ENCODE measurements at regions not wholly inside any gene's neighbourhood (a gene's known extent, or its start where the extent isn't known, plus 50 kb on each side); places are given as distances from the start of the nearest gene placed in this dataset.
"Not testable (repeated sequence)": the region's sequence is repeated elsewhere in the genome, so short reads cannot be mapped to it uniquely, and the experiment has no call there.

- DNase-seq: no peak
Measured at GRCh38 chr4:23068287-23068686, 375.6 kb downstream of the GBA3 start.

DNA sequence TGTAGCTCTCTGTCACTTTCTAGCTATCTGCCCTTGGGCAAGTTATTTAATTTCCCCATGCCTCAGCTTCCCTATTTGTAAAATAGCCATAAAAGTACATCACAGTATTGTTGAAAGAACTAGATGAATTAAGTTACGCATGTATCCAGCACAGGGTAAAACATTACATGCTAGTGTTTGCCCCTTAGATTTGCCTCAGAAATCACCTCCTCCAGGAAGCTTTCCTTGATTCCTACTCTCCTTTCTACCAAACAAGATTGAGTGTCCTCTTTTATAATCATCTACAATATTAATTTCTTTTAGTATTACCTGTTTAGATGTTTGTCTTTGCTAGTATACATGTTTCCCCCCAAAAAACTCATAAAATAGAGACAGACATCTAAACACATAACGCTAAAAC lies 369.5 kb downstream of the GBA3 start:
- no peak for DNase-seq

DNA sequence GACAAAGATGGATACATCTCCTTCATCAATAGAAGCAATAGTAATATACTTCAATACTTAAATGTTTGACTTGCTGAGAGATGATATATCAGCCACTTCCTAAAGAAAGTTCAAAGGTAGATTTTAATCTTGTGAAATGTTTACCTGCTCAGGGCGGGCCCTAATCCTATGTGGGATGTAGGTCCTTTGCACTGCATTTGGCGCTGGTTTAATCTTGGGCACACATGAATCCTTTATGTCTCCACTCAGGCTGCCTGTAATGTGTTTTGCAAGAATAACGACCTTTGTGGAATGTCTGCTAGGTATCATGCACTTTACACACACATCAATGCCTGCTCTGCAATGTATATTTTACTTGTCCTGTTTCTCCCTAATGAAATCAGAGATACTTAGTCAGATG lies 368.7 kb downstream of the GBA3 start:
- no peak for DNase-seq

DNA sequence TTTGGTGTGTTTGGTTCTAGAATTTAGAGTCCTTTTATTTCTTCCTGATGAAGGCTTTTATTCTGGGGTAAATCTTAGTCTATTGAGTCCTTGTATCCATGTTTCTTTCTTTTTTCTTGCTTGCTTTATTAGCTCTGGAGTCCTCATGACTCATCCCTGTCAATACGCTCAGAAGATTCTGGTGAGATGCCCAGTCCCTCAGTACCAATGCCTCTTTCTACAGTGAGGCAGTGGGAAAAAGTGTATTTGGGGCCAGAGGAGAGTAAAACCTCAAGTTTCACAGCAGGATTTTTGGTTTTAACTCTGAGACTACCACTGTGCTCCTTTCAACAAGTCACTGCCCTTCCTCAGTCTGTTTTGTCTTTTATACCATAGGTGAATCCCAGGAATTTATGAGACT lies 368.0 kb downstream of the GBA3 start:
- DNase-seq: no peak

GRCh38 chr4:23058165-23058776 lies 365.5 kb downstream of the GBA3 start:
- DNase-seq: no peak

DNA sequence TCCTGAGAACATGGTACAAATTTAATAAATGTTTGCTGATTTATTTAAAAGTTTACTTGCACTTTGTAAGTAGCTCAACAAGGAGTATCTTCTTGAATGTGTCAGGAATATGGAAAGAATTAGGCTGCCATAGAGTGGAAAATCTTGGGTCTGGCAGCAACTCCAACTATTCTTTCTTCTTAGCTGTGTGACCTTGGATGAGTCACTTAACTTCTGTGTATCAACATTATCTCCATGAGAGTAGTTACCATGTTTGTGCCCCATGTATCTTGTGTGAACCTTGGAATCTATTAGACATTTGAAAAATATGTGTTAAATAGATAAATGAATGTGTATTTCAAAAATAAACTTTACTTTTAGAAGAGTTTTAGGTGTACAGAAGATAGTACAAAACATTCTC lies 348.8 kb downstream of the GBA3 start:
- DNase-seq: no peak

DNA sequence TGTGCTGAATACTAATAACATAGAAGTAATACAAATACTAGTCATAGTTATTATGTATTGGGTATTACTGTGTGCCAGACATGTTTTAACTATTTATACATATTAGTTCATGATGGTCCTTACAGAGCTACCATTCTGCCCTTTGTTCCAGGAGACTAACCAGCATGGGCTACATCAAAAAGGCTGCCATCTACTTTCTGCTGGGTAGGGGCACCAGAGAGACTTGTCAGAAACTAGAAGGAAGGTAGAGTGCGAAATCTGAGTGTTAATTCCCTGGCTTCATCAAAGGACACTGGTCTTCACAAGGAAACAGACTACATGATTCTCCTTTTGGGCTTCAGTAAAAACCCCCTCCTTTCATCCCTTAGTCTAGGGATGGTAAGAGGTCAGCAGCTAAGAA lies 347.8 kb downstream of the GBA3 start:
- DNase-seq: no peak

DNA sequence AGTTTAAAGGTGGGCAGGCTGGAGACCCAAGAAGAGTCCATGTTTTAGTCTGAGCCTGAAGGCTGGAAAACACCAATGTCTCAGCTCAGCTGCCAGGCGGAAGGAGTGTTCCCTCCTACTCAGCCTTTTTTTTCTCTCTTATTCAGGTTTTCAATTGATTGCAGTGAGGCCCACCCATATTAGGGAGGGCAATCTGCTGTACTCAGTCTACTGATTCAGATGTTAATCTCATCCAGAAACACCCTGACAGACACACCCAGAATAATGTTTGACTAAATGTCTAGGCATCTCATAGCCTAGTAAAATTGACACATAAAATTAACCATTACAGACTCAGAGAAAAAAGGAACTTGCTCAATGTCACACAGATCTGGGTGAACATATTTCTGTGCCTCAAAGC lies 347.1 kb downstream of the GBA3 start:
- DNase-seq: no peak

DNA sequence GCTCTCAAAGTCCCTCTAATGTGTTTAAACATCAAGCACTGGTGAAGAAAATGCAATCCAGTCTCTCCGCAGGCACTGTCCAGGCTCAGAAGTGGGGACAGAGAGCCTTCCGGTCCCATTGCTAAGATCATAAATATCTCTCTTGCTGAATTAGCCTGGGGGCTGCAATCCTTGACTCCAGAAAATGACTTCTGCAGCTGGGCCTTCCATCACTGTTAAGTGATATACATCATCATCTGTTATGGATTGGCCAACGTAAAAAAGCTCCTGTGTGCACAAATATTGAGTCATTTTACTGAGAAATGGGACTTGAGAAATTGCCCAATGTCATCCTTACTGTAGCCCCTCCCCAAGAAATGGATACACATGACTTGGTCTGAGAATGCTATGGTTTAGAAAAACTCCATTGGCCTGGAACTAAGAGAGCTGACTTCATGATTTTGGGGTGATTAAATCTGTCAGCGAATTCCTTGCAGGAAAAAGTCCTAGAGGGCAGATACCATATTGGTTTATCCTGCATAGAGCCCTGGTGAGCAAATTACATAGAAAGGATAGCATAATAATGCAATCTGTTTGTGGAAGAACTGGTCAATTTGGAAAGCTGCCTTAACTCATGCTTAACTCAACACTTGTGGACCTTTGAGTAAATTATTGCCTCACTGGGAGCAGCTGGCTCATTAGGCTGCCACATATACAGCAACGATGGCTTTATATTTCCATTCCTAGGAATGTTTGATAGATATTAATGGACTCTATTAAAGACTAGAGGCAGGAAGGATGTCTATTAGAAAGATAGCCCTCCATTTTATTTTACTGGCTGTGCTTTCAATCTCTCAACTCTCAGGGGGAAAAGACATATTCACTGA lies 346.1 kb downstream of the GBA3 start:
- DNase-seq: no peak

DNA sequence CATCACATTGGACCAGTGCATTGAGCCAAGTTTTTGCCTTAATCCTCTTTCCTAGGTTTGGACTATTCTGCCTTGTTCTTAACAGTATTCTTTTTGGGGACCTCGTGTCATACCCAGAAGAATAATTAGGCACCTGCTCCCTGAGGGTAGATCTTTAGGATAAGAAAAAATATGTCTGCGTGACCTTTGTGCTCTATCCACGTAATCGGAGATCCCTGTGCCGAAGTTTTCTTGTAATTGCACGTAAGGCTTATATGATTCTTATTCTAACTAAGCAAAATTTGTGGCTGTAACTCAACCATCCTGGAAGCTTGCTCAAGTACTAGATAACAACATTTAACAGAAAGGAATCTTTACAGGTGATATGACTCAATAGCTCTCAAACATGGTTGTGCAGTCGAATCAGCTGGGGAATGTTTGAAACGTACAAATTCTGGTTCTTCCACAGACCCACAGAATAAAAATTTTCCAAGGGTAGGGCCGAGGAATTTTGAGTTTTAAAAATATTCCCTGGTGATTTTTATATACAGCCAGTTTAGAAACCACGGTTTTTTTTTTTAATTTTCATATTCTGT lies 344.3 kb downstream of the GBA3 start:
- no peak for DNase-seq

- no peak for DNase-seq
Measured at GRCh38 chr4:23036503-23036902, 343.8 kb downstream of the GBA3 start.

DNA sequence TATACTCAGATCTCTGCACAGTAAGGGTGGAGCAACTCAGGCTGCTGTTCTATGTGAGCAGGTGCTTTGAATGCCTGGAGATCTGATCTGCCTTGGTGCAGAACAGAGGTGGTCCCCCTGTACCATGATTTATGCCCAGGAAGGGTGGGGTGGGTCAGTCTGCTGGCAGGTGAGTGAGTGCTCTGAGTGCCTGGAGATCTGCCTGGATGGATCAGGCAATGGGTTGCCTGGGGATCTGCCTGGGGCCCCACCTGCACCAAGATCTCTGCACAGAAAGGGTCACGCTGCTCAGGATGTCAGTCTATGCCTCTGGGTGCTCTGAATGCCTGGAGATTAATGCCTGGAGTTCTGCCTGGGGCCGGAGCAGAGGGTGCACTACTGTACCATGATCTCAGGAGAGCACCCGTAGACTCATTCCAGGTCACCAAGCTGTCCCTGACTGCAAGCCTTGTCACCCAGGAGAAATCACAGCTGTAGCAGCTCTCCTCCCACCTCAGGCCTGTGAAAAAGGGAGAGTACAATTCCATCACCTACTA lies 342.9 kb downstream of the GBA3 start:
- DNase-seq: no peak

GRCh38 chr4:23034731-23035130 lies 342.0 kb downstream of the GBA3 start:
- no peak for DNase-seq

DNA sequence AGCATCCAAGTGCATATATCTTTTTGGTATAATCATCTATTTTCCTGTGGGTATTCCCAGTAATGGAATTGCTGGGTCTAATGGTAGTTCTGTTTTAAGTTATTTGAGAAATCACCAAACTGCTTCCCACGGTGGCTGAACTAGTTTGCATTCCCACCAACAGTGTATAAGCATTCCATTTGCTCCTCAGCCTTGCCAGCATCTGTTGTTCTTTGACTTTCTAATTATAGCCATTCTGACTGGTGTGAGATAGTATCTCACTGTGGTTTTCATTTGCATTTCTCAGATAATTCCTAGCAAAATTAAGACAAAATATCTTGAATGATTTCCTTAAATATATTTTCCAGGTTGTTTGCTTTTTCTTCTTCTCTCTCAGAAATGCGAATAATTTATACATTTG lies 341.1 kb downstream of the GBA3 start:
- DNase-seq: no peak

GRCh38 chr4:23028875-23029274 lies 336.1 kb downstream of the GBA3 start:
- DNase-seq: no peak

GRCh38 chr4:23023666-23024065 lies 330.9 kb downstream of the GBA3 start:
- no peak for DNase-seq

- no peak for DNase-seq
Measured at GRCh38 chr4:23023121-23023520, 330.4 kb downstream of the GBA3 start.

DNA sequence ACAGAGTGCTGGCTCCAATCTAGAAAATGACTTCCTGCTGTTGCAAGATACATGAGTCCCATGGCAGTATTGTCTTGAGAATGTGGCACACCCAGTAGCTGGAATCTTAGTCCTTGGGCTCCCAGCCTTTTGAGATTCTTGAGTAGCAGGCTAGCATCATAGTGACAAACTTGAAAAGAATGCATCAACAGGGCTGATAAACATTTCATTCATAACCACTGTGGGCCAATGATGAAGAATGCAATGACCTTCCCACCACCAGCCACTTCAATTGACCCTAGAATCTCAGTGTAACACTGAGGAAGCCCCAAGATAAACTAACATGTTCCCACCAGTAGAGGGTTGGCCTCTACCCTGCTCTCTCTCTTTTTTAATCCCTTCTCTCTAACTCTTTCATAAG lies 329.3 kb downstream of the GBA3 start:
- no peak for DNase-seq

DNA sequence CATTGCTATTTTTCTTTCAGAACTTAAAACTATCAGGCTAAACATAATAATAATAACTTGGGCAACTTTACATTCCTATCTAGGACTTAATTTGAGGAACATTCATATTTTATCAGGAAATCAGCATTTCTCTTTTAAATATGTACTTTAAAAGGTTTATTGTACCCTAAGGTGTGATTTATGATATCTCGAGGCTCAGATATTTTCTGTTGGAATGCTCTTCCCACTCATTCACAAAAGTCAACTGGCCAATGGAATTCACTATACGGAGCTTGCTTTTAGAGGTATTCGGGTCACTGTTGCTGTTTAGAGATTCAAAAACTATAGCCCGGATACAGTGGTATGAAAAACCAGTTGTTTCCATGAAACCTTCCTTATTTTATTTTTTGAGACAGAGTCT lies 328.3 kb downstream of the GBA3 start:
- DNase-seq: no peak

GRCh38 chr4:23020399-23020798 lies 327.7 kb downstream of the GBA3 start:
- not testable (repeated sequence) for DNase-seq

DNA sequence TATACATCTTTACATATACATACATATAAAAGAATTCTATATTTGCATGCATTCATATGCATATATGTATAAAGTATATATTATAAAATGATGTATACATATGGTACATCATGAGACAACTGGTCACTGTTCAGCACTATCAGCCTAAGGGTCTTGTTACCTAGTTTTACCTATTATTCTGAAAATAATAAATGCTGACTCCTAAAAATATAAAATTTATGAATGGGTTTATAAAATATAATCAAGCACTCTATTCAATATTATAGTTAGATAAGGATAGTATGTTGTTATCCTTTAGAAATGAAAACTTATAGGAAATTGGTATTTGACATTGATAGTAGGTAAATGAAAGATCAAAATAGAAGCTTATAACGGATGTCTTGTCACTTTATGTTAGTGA lies 324.2 kb downstream of the GBA3 start:
- no peak for DNase-seq

GRCh38 chr4:23015821-23016220 lies 323.1 kb downstream of the GBA3 start:
- DNase-seq: no peak

DNA sequence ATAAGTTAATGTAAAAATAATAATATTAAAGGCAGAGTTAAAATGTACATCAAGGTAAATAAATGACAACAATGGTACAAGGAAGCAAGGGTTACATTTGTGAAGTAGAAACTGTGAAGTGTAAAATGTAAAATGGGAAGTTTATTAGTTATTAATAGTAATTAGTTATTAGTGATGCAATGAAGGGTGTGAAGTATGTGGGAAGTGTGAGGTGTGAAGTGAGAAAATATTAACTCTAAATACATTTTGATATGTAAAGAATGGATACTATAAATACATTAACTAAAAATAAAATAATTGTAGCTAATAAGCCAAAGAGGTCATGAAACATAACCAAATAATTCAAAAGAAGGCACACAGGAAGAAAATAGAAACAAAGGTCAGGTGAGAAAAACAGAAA lies 316.4 kb downstream of the GBA3 start:
- no peak for DNase-seq

DNA sequence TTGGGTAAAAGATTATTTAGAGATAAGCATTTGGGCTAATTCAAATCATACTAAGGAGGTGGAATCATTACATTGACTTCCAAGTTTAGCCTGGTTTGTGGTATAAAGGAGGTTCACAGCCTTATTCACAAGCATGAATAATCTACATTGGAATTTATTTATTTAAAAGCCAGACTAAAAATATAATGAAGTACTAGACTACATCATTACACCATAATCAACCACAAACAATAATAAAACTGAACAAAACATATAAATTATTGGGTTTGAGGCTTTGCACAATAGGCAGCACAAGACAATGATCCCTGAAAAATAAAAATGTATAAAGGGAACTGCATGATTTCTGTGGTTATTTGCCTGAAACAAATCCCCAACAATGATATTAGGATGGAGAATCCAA lies 314.0 kb downstream of the GBA3 start:
- DNase-seq: no peak

All from CD4-positive, alpha-beta T cell treated with Interleukin-21 for 1 hour (primary cell).